PC-3 (cell line): ENCODE measurements at regions not wholly inside any gene's neighbourhood (a gene's known extent, or its start where the extent isn't known, plus 50 kb on each side); places are given as distances from the start of the nearest gene placed in this dataset.

ENCODE experiments used
- EZH2phosphoT487 ChIP-seq: fragments of 300-600 bp; sonication (generic); IDR thresholded peaks from 2 replicates; pipeline ENCODE4 v1.6.1; 2018; ENCODE audit warnings: mild to moderate bottlenecking, antibody characterized with exemption, low read length, borderline replicate concordance
- TF ChIP-seq, protein P1 (sequence below): fragments of 300-600 bp; sonication (generic); conservative IDR thresholded peaks from 2 replicates; pipeline ENCODE4 v1.5.1; 2017; ENCODE audit warnings: antibody characterized with exemption, low read depth, mild to moderate bottlenecking, low read length

DNA sequence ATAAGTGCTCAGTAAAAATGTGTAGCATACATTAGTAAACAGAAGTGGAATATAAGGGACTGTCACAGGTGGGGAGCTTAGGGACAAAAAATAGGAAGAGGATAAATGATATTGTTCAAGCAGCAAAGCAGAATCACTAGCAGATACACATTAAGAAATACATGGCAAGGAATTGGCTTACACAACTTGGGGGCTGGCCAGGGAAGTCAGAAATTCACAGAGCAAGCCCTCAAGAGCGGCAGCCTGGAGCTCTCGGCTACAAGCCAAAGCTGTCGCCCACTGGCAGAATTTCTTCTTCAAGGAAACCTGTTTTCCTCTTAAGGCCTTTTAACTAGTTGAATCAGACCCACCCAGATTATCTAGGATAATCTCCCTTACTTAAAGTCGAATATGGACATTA lies 73.0 kb upstream of the SMIM23 start:
- TF ChIP-seq, protein P1, sequence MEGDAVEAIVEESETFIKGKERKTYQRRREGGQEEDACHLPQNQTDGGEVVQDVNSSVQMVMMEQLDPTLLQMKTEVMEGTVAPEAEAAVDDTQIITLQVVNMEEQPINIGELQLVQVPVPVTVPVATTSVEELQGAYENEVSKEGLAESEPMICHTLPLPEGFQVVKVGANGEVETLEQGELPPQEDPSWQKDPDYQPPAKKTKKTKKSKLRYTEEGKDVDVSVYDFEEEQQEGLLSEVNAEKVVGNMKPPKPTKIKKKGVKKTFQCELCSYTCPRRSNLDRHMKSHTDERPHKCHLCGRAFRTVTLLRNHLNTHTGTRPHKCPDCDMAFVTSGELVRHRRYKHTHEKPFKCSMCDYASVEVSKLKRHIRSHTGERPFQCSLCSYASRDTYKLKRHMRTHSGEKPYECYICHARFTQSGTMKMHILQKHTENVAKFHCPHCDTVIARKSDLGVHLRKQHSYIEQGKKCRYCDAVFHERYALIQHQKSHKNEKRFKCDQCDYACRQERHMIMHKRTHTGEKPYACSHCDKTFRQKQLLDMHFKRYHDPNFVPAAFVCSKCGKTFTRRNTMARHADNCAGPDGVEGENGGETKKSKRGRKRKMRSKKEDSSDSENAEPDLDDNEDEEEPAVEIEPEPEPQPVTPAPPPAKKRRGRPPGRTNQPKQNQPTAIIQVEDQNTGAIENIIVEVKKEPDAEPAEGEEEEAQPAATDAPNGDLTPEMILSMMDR: no peak
- no peak for TF ChIP-seq EZH2phosphoT487
